Testis (tissue), 2 donors: ENCODE measurements at regions not wholly inside any gene's neighbourhood (a gene's known extent, or its start where the extent isn't known, plus 50 kb on each side); places are given as distances from the start of the nearest gene placed in this dataset.

ENCODE experiments used
- DNase-seq: peaks from one replicate; pipeline ENCODE4 v3.0.0-alpha.2; 2019
- H3K27ac ChIP-seq, 2 donors: fragments of 200-600 bp; sonication (generic); one replicate each; pipeline ENCODE4 v1.5.1; 2019
- H3K27me3 ChIP-seq: fragments of 200-600 bp; sonication (generic); one replicate; pipeline ENCODE4 v1.5.1; 2019
- H3K36me3 ChIP-seq: fragments of 200-600 bp; sonication (generic); one replicate; pipeline ENCODE4 v1.5.1; 2017; ENCODE audit warnings: low read depth; ENCODE audit errors: missing control alignments
- H3K4me1 ChIP-seq: fragments of 200-600 bp; sonication (generic); one replicate; pipeline ENCODE4 v1.5.1; 2019
- H3K4me3 ChIP-seq, 2 donors: fragments of 200-600 bp; sonication (generic); one replicate each; pipeline ENCODE4 v1.5.1; 2017 to 2019
- H3K9me3 ChIP-seq: fragments of 200-600 bp; sonication (generic); one replicate; pipeline ENCODE4 v1.5.1; 2017
- CTCF ChIP-seq, 3 experiments: fragments of 450-650 bp in 2 of 3; fragments of 200-600 bp in 1 of 3; sonication (generic) in 1 of 3; IDR thresholded peaks; one replicate each; pipeline ENCODE4 v1.5.1; 2016 to 2019; ENCODE audit warnings: antibody characterized with exemption in 3 of 3, mild to moderate bottlenecking in 2 of 3, moderate library complexity in 1 of 3
- POLR2A ChIP-seq: fragments of 450-650 bp; IDR thresholded peaks from one replicate; pipeline ENCODE4 v1.6.1; 2017; ENCODE audit warnings: antibody characterized with exemption, mild to moderate bottlenecking, moderate library complexity
- WGBS, 2 donors: methylation state at CpG; one replicate each; pipeline ENCODE4 v1.1.5; 2018; 5-methylcytosine and 5-hydroxymethylcytosine counted together
- intact Hi-C: fragments of 100-400 bp; cut with DNase I; formaldehyde crosslinking; loops from one replicate; pipeline ENCODE4 v1.15.1; 2023; ENCODE audit warnings: low total_unique reads

GRCh38 chr15:96625256-96625655 is 294.8 kb downstream of the NR2F2 start:
- H3K4me3 ChIP-seq, result no peak overlapping the region
- no peaks in the 10 kb centered on the region for H3K9me3 ChIP-seq
- no peaks in the 10 kb centered on the region for H3K27me3 ChIP-seq
- no peak overlapping the region for H3K27ac ChIP-seq
- intact Hi-C loops, result no loop called here
- H3K4me1 ChIP-seq, result no peaks in the 10 kb centered on the region
- 80 to 89% methylated on average over 4 of the region's 4 CpGs for WGBS, 2 donors
- no peak for DNase-seq
- no peaks in the 10 kb centered on the region for H3K36me3 ChIP-seq
- TF ChIP-seq CTCF (IDR thresholded peaks at IDR 0.05), result no peak

GRCh38 chr15:96627031-96627568 is 296.6 kb downstream of the NR2F2 start:
- no peaks in the 10 kb centered on the region for H3K27me3 ChIP-seq
- intact Hi-C loops, result no loop called here
- 55 to 71% methylated on average over 13 of the region's 13 CpGs for WGBS, 2 donors
- H3K4me3 ChIP-seq, result no peak overlapping the region
- H3K27ac ChIP-seq, result no peak overlapping the region
- H3K4me1 ChIP-seq, result no peaks in the 10 kb centered on the region
- no peaks in the 10 kb centered on the region for H3K9me3 ChIP-seq
- TF ChIP-seq CTCF (IDR thresholded peaks at IDR 0.05) (no peak), POLR2A (no peak)
- H3K36me3 ChIP-seq, result no peaks in the 10 kb centered on the region
- no peak for DNase-seq

- no peak for DNase-seq
- H3K27me3 ChIP-seq, result no peaks in the 10 kb centered on the region
- intact Hi-C loops, result no loop called here
- no peaks in the 10 kb centered on the region for H3K4me1 ChIP-seq
- 44 to 62% methylated on average over 4 of the region's 4 CpGs for WGBS, 2 donors
- H3K4me3 ChIP-seq, result no peak overlapping the region
- H3K9me3 ChIP-seq, result no peaks in the 10 kb centered on the region
- no peak overlapping the region for H3K27ac ChIP-seq
- H3K36me3 ChIP-seq, result no peaks in the 10 kb centered on the region
- TF ChIP-seq CTCF (IDR thresholded peaks at IDR 0.05) (no peak), POLR2A (no peak)
Observed at GRCh38 chr15:96629511-96629910, 299.0 kb downstream of the NR2F2 start.

- H3K27me3 ChIP-seq, result no peaks in the 10 kb centered on the region
- H3K27ac ChIP-seq, result no peak overlapping the region
- H3K36me3 ChIP-seq, result no peaks in the 10 kb centered on the region
- H3K4me1 ChIP-seq, result no peaks in the 10 kb centered on the region
- H3K9me3 ChIP-seq, result no peaks in the 10 kb centered on the region
- intact Hi-C loops, result no loop called here
- whole genome bisulfite sequencing, 2 donors, result 97 to 100% methylated on average over 1 of the region's 1 CpG
- no peak overlapping the region for H3K4me3 ChIP-seq
- TF ChIP-seq POLR2A (no peak), CTCF (IDR thresholded peaks at IDR 0.05) (no peak)
- DNase-seq, result no peak
Observed at GRCh38 chr15:96638793-96639192, 308.3 kb downstream of the NR2F2 start.

- intact Hi-C loops, result no loop called here
- no peak for DNase-seq
- 64 to 73% methylated on average over 9 of the region's 9 CpGs for WGBS, 2 donors
Observed at GRCh38 chr15:96645796-96646195, 315.3 kb downstream of the NR2F2 start.

More at GRCh38 chr15:96645796-96646195, 315.3 kb downstream of the NR2F2 start:
- H3K9me3 ChIP-seq, result no peaks in the 10 kb centered on the region
- no peak overlapping the region for H3K27ac ChIP-seq
- no peaks in the 10 kb centered on the region for H3K27me3 ChIP-seq
- no peak overlapping the region for H3K4me3 ChIP-seq
- H3K4me1 ChIP-seq, result no peaks in the 10 kb centered on the region
- no peaks in the 10 kb centered on the region for H3K36me3 ChIP-seq
- TF ChIP-seq POLR2A (no peak), CTCF (IDR thresholded peaks at IDR 0.05) (no peak)
